ENCODE measurements at regions not wholly inside any gene's neighbourhood (a gene's known extent, or its start where the extent isn't known, plus 50 kb on each side); places are given as distances from the start of the nearest gene placed in this dataset.

GRCh38 chr16:59510008-59510424 is 775.9 kb upstream of the GOT2 start:
- DNase-seq (ENCODE audit: low read depth), result no peak
- TF ChIP-seq CTCF (conservative IDR thresholded peaks at IDR 0.05; ENCODE audit: low read depth, low read length), result no peak
- H3K4me3 ChIP-seq (ENCODE audit: low read length), result no peak overlapping the region

GRCh38 chr16:59500601-59501000 is 766.5 kb upstream of the GOT2 start:
- no peak for TF ChIP-seq CTCF (conservative IDR thresholded peaks at IDR 0.05; ENCODE audit: low read depth, low read length)
- DNase-seq (ENCODE audit: low read depth), result no peak

GRCh38 chr16:59487067-59487466 is 753.0 kb upstream of the GOT2 start:
- no peak for TF ChIP-seq CTCF (conservative IDR thresholded peaks at IDR 0.05; ENCODE audit: low read depth, low read length)

More at GRCh38 chr16:59500601-59501000, 766.5 kb upstream of the GOT2 start:
- H3K4me3 ChIP-seq (ENCODE audit: low read length), result no peak overlapping the region

GRCh38 chr16:59484833-59485516 is 750.9 kb upstream of the GOT2 start:
- H3K4me3 ChIP-seq (ENCODE audit: low read length), result no peak overlapping the region
- TF ChIP-seq CTCF (conservative IDR thresholded peaks at IDR 0.05; ENCODE audit: low read depth, low read length), result no peak
- no peak for DNase-seq (ENCODE audit: low read depth)

More at GRCh38 chr16:59487067-59487466, 753.0 kb upstream of the GOT2 start:
- H3K4me3 ChIP-seq (ENCODE audit: low read length), result no peak overlapping the region
- no peak for DNase-seq (ENCODE audit: low read depth)

GRCh38 chr16:59478838-59479237 is 744.7 kb upstream of the GOT2 start:
- DNase-seq (ENCODE audit: low read depth), result no peak
- no peak overlapping the region for H3K4me3 ChIP-seq (ENCODE audit: low read length)
- no peak for TF ChIP-seq CTCF (conservative IDR thresholded peaks at IDR 0.05; ENCODE audit: low read depth, low read length)

- no peak for TF ChIP-seq CTCF (conservative IDR thresholded peaks at IDR 0.05; ENCODE audit: low read depth, low read length)
- no peak overlapping the region for H3K4me3 ChIP-seq (ENCODE audit: low read length)
- no peak for DNase-seq (ENCODE audit: low read depth)
These were observed 736.4 kb upstream of the GOT2 start for GRCh38 chr16:59470556-59470955.

GRCh38 chr16:59469266-59469665 is 735.1 kb upstream of the GOT2 start:
- DNase-seq (ENCODE audit: low read depth), result no peak
- no peak overlapping the region for H3K4me3 ChIP-seq (ENCODE audit: low read length)
- no peak for TF ChIP-seq CTCF (conservative IDR thresholded peaks at IDR 0.05; ENCODE audit: low read depth, low read length)
